H1 (cell line): ENCODE measurements at regions not wholly inside any gene's neighbourhood (a gene's known extent, or its start where the extent isn't known, plus 50 kb on each side); places are given as distances from the start of the nearest gene placed in this dataset.

Experiments used
- CTCF ChIA-PET: fragments of 300-600 bp; sonication (Branson Sonifier 250); formaldehyde crosslinking; loops from one replicate; lab custom pipeline; 2021; ENCODE audit not compliant: partially characterized antibody; lab: Charles Lee
- POLR2A ChIA-PET: fragments of 300-600 bp; sonication (Branson Sonifier 250); formaldehyde crosslinking; loops from one replicate; lab custom pipeline; 2021; ENCODE audit warnings: inconsistent platforms; ENCODE audit not compliant: partially characterized antibody; lab: Charles Lee
- DNase-seq, 2 experiments: peaks; one replicate each; pipeline versions ENCODE4 v3.0.0 to v3.0.0-alpha.2; 2010 to 2022; ENCODE audit warnings: low spot score in 2 of 2, low read depth in 1 of 2, mixed read lengths in 1 of 2
- FAIRE-seq: peaks from 2 replicates; lab custom pipeline; 2011; peaks lifted over from hg19 to GRCh38; lab: Jason Lieb, UNC
- H2AFZ ChIP-seq: 2 replicates; pipeline ENCODE4 v1.8.1; 2012; ENCODE audit warnings: low read length, inconsistent platforms
- H2AK5ac ChIP-seq: 2 replicates; pipeline ENCODE4 v1.6.1; 2013; ENCODE audit warnings: low read depth, low read length
- H2BK120ac ChIP-seq: replicated peaks from 2 replicates; pipeline ENCODE3; 2013; ENCODE audit warnings: low read depth, low read length, inconsistent platforms
- H2BK12ac ChIP-seq: 2 replicates; pipeline ENCODE4 v1.6.1; 2013; ENCODE audit warnings: low read depth, low read length
- H2BK15ac ChIP-seq: 2 replicates; pipeline ENCODE4 v1.6.1; 2013; ENCODE audit warnings: low read length
- H2BK20ac ChIP-seq: 2 replicates; pipeline ENCODE4 v1.6.1; 2013; ENCODE audit warnings: low read length
- H2BK5ac ChIP-seq: 2 replicates; pipeline ENCODE4 v1.6.1; 2013; ENCODE audit warnings: low read depth, low read length
- H3K14ac ChIP-seq: 2 replicates; pipeline ENCODE4 v1.6.1; 2013; ENCODE audit warnings: inconsistent platforms; ENCODE audit not compliant: insufficient read length
- H3K18ac ChIP-seq: 2 replicates; pipeline ENCODE4 v1.6.1; 2013; ENCODE audit warnings: low read length; ENCODE audit errors: extremely low read depth
- H3K23ac ChIP-seq: 2 replicates; pipeline ENCODE4 v1.6.1; 2013; ENCODE audit warnings: inconsistent platforms; ENCODE audit not compliant: insufficient read length
- H3K23me2 ChIP-seq: 2 replicates; pipeline ENCODE4 v1.6.1; 2013; ENCODE audit warnings: low read depth, low read length
- H3K27ac ChIP-seq: 2 replicates; pipeline ENCODE4 v1.6.1; 2011; ENCODE audit warnings: low read depth, low read length, inconsistent platforms
- H3K27me3 ChIP-seq, 4 experiments: replicated peaks in 1 of 4; 1 replicate in 1 of 4; 2 replicates in 3 of 4; pipeline versions ENCODE4 v1.6.1 to v1.8.1; 2011 to 2013; ENCODE audit warnings: low read length in 3 of 4, mild to moderate bottlenecking in 3 of 4, inconsistent platforms in 2 of 4, mixed read lengths in 2 of 4, moderate library complexity in 1 of 4; ENCODE audit not compliant: control insufficient read depth in 3 of 4, insufficient read depth in 3 of 4; ENCODE audit errors: extremely low read depth in 1 of 4
- H3K36me3 ChIP-seq, 4 experiments: 2 replicates each; pipeline versions ENCODE4 v1.6.1 to v1.8.1; 2011 to 2013; ENCODE audit warnings: mild to moderate bottlenecking in 4 of 4, low read length in 3 of 4, moderate library complexity in 2 of 4, control low read depth in 1 of 4, inconsistent platforms in 1 of 4; ENCODE audit not compliant: insufficient read depth in 4 of 4, control insufficient read depth in 2 of 4
- H3K4ac ChIP-seq: replicated peaks from 2 replicates; pipeline ENCODE3; 2013; ENCODE audit warnings: low read length, low read depth, mixed read lengths, inconsistent platforms; ENCODE audit not compliant: insufficient read length
- H3K4me1 ChIP-seq, 4 experiments: replicated peaks in 1 of 4; 1 replicate in 1 of 4; 2 replicates in 3 of 4; pipeline versions ENCODE4 v1.6.1 to v1.8.1; 2011 to 2013; ENCODE audit warnings: low read length in 3 of 4, inconsistent platforms in 2 of 4, mixed read lengths in 1 of 4; ENCODE audit not compliant: insufficient read depth in 4 of 4, control insufficient read depth in 3 of 4
- H3K4me2 ChIP-seq, 2 experiments: 2 replicates each; pipeline versions ENCODE4 v1.6.1 to v1.8.1; 2011 to 2013; ENCODE audit warnings: low read depth in 2 of 2, low read length in 2 of 2, control low read depth in 1 of 2, inconsistent platforms in 1 of 2, mild to moderate bottlenecking in 1 of 2; ENCODE audit not compliant: insufficient read depth in 1 of 2
- H3K4me3 ChIP-seq, 4 experiments: fragments of 200-600, 300-600 bp in 1 of 4; sonication (generic), shearing (Covaris generic), sonication (Bioruptor Twin) in 1 of 4; 2 replicates each; pipeline versions ENCODE4 v1.5.1 to v1.8.1; 2011 to 2016; ENCODE audit warnings: low read length in 4 of 4, low read depth in 3 of 4, control low read depth in 2 of 4, inconsistent platforms in 2 of 4, mild to moderate bottlenecking in 2 of 4, mixed read lengths in 1 of 4, moderate library complexity in 1 of 4; ENCODE audit not compliant: insufficient read depth in 2 of 4; ENCODE audit errors: extremely low read depth in 1 of 4
- H3K56ac ChIP-seq: replicated peaks from 2 replicates; pipeline ENCODE3; 2013; ENCODE audit warnings: low read depth, mild to moderate bottlenecking, mixed read lengths, low read length, inconsistent platforms; ENCODE audit not compliant: insufficient read length
- H3K79me1 ChIP-seq: 2 replicates; pipeline ENCODE4 v1.6.1; 2013; ENCODE audit warnings: low read depth, low read length, control low read depth
- H3K79me2 ChIP-seq, 2 experiments: 2 replicates each; pipeline versions ENCODE4 v1.6.1 to v1.8.1; 2012 to 2013; ENCODE audit warnings: low read length in 2 of 2, mild to moderate bottlenecking in 2 of 2, inconsistent platforms in 1 of 2; ENCODE audit not compliant: insufficient read depth in 2 of 2, control insufficient read depth in 1 of 2
- H3K9ac ChIP-seq, 4 experiments: replicated peaks in 1 of 4; 1 replicate in 1 of 4; 2 replicates in 3 of 4; pipeline versions ENCODE4 v1.6.1 to v1.8.1; 2011 to 2013; ENCODE audit warnings: low read depth in 3 of 4, low read length in 3 of 4, control low read depth in 2 of 4, mild to moderate bottlenecking in 2 of 4, moderate library complexity in 2 of 4, inconsistent platforms in 1 of 4; ENCODE audit errors: extremely low read depth in 1 of 4
- H3K9me3 ChIP-seq, 2 experiments: 2 replicates each; pipeline versions ENCODE4 v1.6.1 to v1.8.1; 2012 to 2013; ENCODE audit warnings: mild to moderate bottlenecking in 2 of 2, moderate library complexity in 2 of 2, control low read depth in 1 of 2, inconsistent platforms in 1 of 2, low read depth in 1 of 2, low read length in 1 of 2, mixed read lengths in 1 of 2; ENCODE audit not compliant: insufficient read depth in 2 of 2
- H4K20me1 ChIP-seq, 2 experiments: replicated peaks in 1 of 2; 2 replicates each; pipeline versions ENCODE3 to v1.8.1; 2011 to 2013; ENCODE audit warnings: inconsistent platforms in 2 of 2, low read length in 2 of 2, mild to moderate bottlenecking in 1 of 2; ENCODE audit not compliant: insufficient read depth in 2 of 2, control insufficient read depth in 1 of 2
- H4K5ac ChIP-seq: 2 replicates; pipeline ENCODE4 v1.6.1; 2013; ENCODE audit warnings: low read length, low read depth, mixed read lengths, inconsistent platforms; ENCODE audit not compliant: insufficient read length
- H4K8ac ChIP-seq: 2 replicates; pipeline ENCODE4 v1.8.0; 2013; ENCODE audit warnings: mild to moderate bottlenecking, moderate library complexity, low read length, inconsistent platforms; ENCODE audit not compliant: insufficient read depth; ENCODE audit errors: extremely low read depth
- H4K91ac ChIP-seq: replicated peaks from 2 replicates; pipeline ENCODE3; 2013; ENCODE audit warnings: low read length, mixed read lengths, inconsistent platforms; ENCODE audit not compliant: insufficient read length
- MAFK ChIP-seq: IDR thresholded peaks from 2 replicates; pipeline ENCODE4 v1.6.1; 2012; ENCODE audit warnings: low read depth, mild to moderate bottlenecking, improper control_type of control experiment, low read length
- YY1 ChIP-seq: IDR thresholded peaks from 2 replicates; pipeline ENCODE4 v1.6.1; 2011; ENCODE audit warnings: low read depth, mild to moderate bottlenecking, low read length
- WGBS, 2 experiments: shearing (Covaris generic) in 1 of 2; methylation state at CpG; one replicate each; pipeline versions ENCODE4 v1.1.6 to v1.1.7; 2013 to 2015; ENCODE audit warnings: low lambda C conversion rate in 2 of 2, mixed read lengths in 2 of 2, inconsistent platforms in 1 of 2, low coverage in 1 of 2, missing lambda C conversion rate in 1 of 2; ENCODE audit not compliant: insufficient replicate concordance in 2 of 2, insufficient coverage in 1 of 2, insufficient read length in 1 of 2; ENCODE audit errors: extremely low coverage in 1 of 2, missing lambda C conversion rate in 1 of 2; 5-methylcytosine and 5-hydroxymethylcytosine counted together

DNA sequence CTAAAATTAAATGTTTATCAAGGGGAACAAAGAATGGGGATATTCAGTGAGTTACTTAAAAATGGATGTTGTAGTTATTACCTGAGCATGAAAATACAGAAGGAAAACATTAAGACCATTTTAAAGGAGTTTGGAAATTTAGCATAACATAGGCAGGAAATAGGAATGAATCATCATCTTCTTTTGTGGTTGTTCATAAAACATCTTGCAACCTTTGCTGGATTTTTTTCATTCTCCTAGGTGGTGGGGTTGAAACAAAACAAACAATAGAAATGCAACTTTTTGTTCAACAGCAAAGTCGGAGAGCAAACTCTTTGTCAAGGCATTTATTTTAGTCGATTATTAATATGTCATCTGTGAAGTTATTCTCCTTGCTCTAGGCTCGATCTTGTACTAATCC is 275.1 kb downstream of the IPO8 start:
- H4K91ac ChIP-seq: no peak overlapping the region
- peaks cover 22 to 32% of the 10 kb centered on the region in 2 experiments for H3K9me3 ChIP-seq
- H3K4ac ChIP-seq: no peak overlapping the region
- H4K8ac ChIP-seq: no peak overlapping the region
- H2AK5ac ChIP-seq: no peak overlapping the region
- no peak overlapping the region for H2BK15ac ChIP-seq
- no peaks in the 10 kb centered on the region for H3K79me2 ChIP-seq
- no peak overlapping the region for H3K56ac ChIP-seq
- no peak overlapping the region for H2BK12ac ChIP-seq
- WGBS, 2 experiments: 81% methylated on average over 3 of the region's 3 CpGs; no CpG with 5 or more reads in 1 of the 2 experiments
- ChIA-PET POLR2A (no interaction called here), CTCF (interaction anchor here (0.7 kb wide), 1 partner anchor 973 kb away, joined by 3 read pairs; no protein-coding TSS in a partner anchor)
- DNase-seq (no peak), FAIRE-seq (no peak)
- no peak overlapping the region for H3K23ac ChIP-seq
- H2AFZ ChIP-seq: no peak overlapping the region
- no peak overlapping the region for H2BK20ac ChIP-seq
- no peak overlapping the region for H2BK5ac ChIP-seq
- no peak overlapping the region for H3K14ac ChIP-seq
- H3K36me3 ChIP-seq: no peaks in the 10 kb centered on the region
- no peak overlapping the region for H3K4me3 ChIP-seq
- H3K79me1 ChIP-seq: no peaks in the 10 kb centered on the region
- no peaks in the 10 kb centered on the region for H3K23me2 ChIP-seq
- no peak overlapping the region for H3K4me2 ChIP-seq
- H4K5ac ChIP-seq: no peak overlapping the region
- no peak overlapping the region for H3K9ac ChIP-seq
- no peaks in the 10 kb centered on the region for H4K20me1 ChIP-seq
- H3K27ac ChIP-seq: no peak overlapping the region
- no peak overlapping the region for H2BK120ac ChIP-seq
- H3K27me3 ChIP-seq: peaks cover 0 to 1% (median 0%) of the 10 kb centered on the region in 4 experiments; a peak in 1 of 7 replicates
- H3K18ac ChIP-seq: no peak overlapping the region
- no peak for TF ChIP-seq YY1
- no peak for TF ChIP-seq MAFK
- H3K4me1 ChIP-seq: no peaks in the 10 kb centered on the region
